ENCODE measurements at regions not wholly inside any gene's neighbourhood (a gene's known extent, or its start where the extent isn't known, plus 50 kb on each side); places are given as distances from the start of the nearest gene placed in this dataset.

GRCh38 chr6:125392682-125393081, 90.9 kb upstream of the HDDC2 start:
- no peaks in the 10 kb centered on the region for H4K20me1 ChIP-seq (replicated peaks; ENCODE audit: control insufficient read depth, insufficient read depth, low read length)
- no peaks in the 10 kb centered on the region for H3K36me3 ChIP-seq (ENCODE audit: control insufficient read depth, insufficient read depth, low read length)
- 0% methylated on average over 3 of the region's 3 CpGs for WGBS (ENCODE audit: insufficient coverage, low coverage, missing lambda C conversion rate)
- no peaks in the 10 kb centered on the region for H3K79me2 ChIP-seq (ENCODE audit: control insufficient read depth, insufficient read depth, low read length)
- ChIA-PET POLR2A (interaction anchor here (0.6 kb wide), 1 partner anchor 509 kb away, joined by 3 read pairs; no protein-coding TSS in a partner anchor), CTCF (ENCODE audit: low intra/inter-chr PET ratio) (no interaction called here)
- H3K9ac ChIP-seq (ENCODE audit: insufficient read depth in 1 of 2, low read depth in 2 of 2, low read length in 2 of 2): no peak overlapping the region
- in situ Hi-C loops (cut with MboI) (no loop called here), intact Hi-C loops (cut with micrococcal nuclease) (no loop called here)
- H3K9me1 ChIP-seq (ENCODE audit: control insufficient read depth, insufficient read depth, low read length): no peaks in the 10 kb centered on the region
- no peak for DNase-seq (ENCODE audit: extremely low read depth in 1 of 4, low spot score in 3 of 4)
- no peaks in the 10 kb centered on the region for H3K9me3 ChIP-seq (replicated peaks; ENCODE audit: control insufficient read depth, insufficient read depth, low read depth, low read length)
- H3K27me3 ChIP-seq (ENCODE audit: control insufficient read depth in 2 of 2, insufficient read depth in 2 of 2, low read length in 2 of 2): no peaks in the 10 kb centered on the region
- no peak overlapping the region for H3K4me3 ChIP-seq
- ATAC-seq: no peak
- no peak overlapping the region for H3K27ac ChIP-seq (ENCODE audit: extremely low read depth, low read depth, low read length)
- H2AFZ ChIP-seq (ENCODE audit: low read depth, low read length): no peak overlapping the region
- FAIRE-seq: no peak
- no TSS peak for BruUV-seq (replicated peaks)
- H3K4me2 ChIP-seq (ENCODE audit: insufficient read depth, low read length): no peak overlapping the region
- no peaks in the 10 kb centered on the region for H3K4me1 ChIP-seq (replicated peaks in 1 of 2; ENCODE audit: control insufficient read depth in 2 of 2, insufficient read depth in 2 of 2, low read length in 2 of 2)
- TF ChIP-seq PBX2 (CRISPR knock-in tag; IDR thresholded peaks at IDR 0.05; ENCODE audit: low read depth): no peak
- TF ChIP-seq PBX2 (tag; conservative IDR thresholded peaks at IDR 0.05; ENCODE audit: low read depth): no peak
- TF ChIP-seq PHTF2 (CRISPR knock-in tag; IDR thresholded peaks at IDR 0.05): no peak
- no peak for TF ChIP-seq ZC3H11A (IDR thresholded peaks at IDR 0.05; ENCODE audit: low read depth, low read length)
- no peak for TF ChIP-seq LCOR (CRISPR knock-in tag; IDR thresholded peaks at IDR 0.05)
- no peak for TF ChIP-seq FUS (optimal IDR thresholded peaks at IDR 0.05; ENCODE audit: low read depth, low read length)
- no peak for TF ChIP-seq ESRRA (IDR thresholded peaks at IDR 0.05; ENCODE audit: borderline replicate concordance, low read depth)
- no peak for TF ChIP-seq SMAD3 (CRISPR knock-in tag; conservative IDR thresholded peaks at IDR 0.05)
- TF ChIP-seq PHF8 (IDR thresholded peaks at IDR 0.05; ENCODE audit: borderline replicate concordance, low read length): no peak
- no peak for TF ChIP-seq CCNT2 (IDR thresholded peaks at IDR 0.05; ENCODE audit: borderline replicate concordance, extremely low read depth, insufficient read length, low read depth, low read length)
- no peak for TF ChIP-seq NCOA1 (IDR thresholded peaks at IDR 0.05; ENCODE audit: low read depth)
- no peak for TF ChIP-seq TSHZ1 (CRISPR knock-in tag; IDR thresholded peaks at IDR 0.05)
- no peak for TF ChIP-seq NR1H2 (CRISPR knock-in tag; IDR thresholded peaks at IDR 0.05)
- no peak for TF ChIP-seq ZBTB12 (CRISPR knock-in tag; IDR thresholded peaks at IDR 0.05)
- no peak for TF ChIP-seq ARNT (IDR thresholded peaks at IDR 0.05)
- TF ChIP-seq ATF2 (CRISPR knock-in tag; IDR thresholded peaks at IDR 0.05): no peak
